Heart left ventricle (tissue), 16 donors: ENCODE measurements at regions not wholly inside any gene's neighbourhood (a gene's known extent, or its start where the extent isn't known, plus 50 kb on each side); places are given as distances from the start of the nearest gene placed in this dataset.

Source experiments
- ATAC-seq, 4 donors: fragments of 200-7000 bp; cut with Tn5 transposase; one replicate each; pipeline ENCODE4 v1.9.1; 2020 to 2022; ENCODE audit warnings: moderate library complexity in 4 of 4, mild to moderate bottlenecking in 3 of 4, moderate number of reproducible peaks in 1 of 4
- DNase-seq, 5 donors: peaks; one replicate each; pipeline ENCODE4 v3.0.0-alpha.2; 2020
- H3K27ac ChIP-seq, 12 donors: fragments of 200-600 bp; sonication (generic) in 4 of 12; one replicate each; pipeline versions ENCODE4 v1.5.0 to v1.8.0; 2016 to 2022; ENCODE audit warnings: mild to moderate bottlenecking in 2 of 12
- H3K27me3 ChIP-seq, 9 donors: fragments of 200-600 bp; sonication (generic) in 2 of 9; one replicate each; pipeline versions ENCODE4 v1.5.1 to v1.8.0; 2016 to 2022; ENCODE audit warnings: mild to moderate bottlenecking in 3 of 9
- H3K36me3 ChIP-seq, 9 donors: fragments of 200-600 bp; sonication (generic) in 2 of 9; one replicate each; pipeline versions ENCODE4 v1.5.0 to v1.8.0; 2018 to 2022; ENCODE audit warnings: mild to moderate bottlenecking in 2 of 9
- H3K4me1 ChIP-seq, 12 donors: fragments of 200-600 bp; sonication (generic) in 4 of 12; one replicate each; pipeline versions ENCODE4 v1.5.0 to v1.8.0; 2016 to 2022; ENCODE audit warnings: mild to moderate bottlenecking in 3 of 12
- H3K4me3 ChIP-seq, 12 donors: fragments of 200-600 bp; sonication (generic) in 4 of 12; one replicate each; pipeline versions ENCODE4 v1.5.0 to v1.8.0; 2017 to 2022; ENCODE audit warnings: mild to moderate bottlenecking in 9 of 12, moderate library complexity in 4 of 12
- H3K9me3 ChIP-seq, 12 donors: fragments of 200-600 bp; sonication (generic) in 4 of 12; one replicate each; pipeline versions ENCODE4 v1.5.0 to v1.8.0; 2016 to 2022; ENCODE audit warnings: mild to moderate bottlenecking in 1 of 12
- CTCF ChIP-seq, 12 donors: fragments of 200-600 bp; sonication (generic) in 4 of 12; IDR thresholded peaks; one replicate each; pipeline versions ENCODE4 v1.5.0 to v1.8.0; 2018 to 2022; ENCODE audit warnings: antibody characterized with exemption in 12 of 12, mild to moderate bottlenecking in 5 of 12
- POLR2A ChIP-seq, 2 donors: fragments of 450-650 bp; IDR thresholded peaks; one replicate each; pipeline ENCODE4 v1.6.1; 2017; ENCODE audit warnings: antibody characterized with exemption in 2 of 2, mild to moderate bottlenecking in 2 of 2, moderate library complexity in 2 of 2
- WGBS, 4 donors: extraction: QIAGEN DNeasy Blood & Tissue Kit in 2 of 4; methylation state at CpG; one replicate each; pipeline versions ENCODE4 v1.1.5 to v1.1.7; 2013 to 2018; 5-methylcytosine and 5-hydroxymethylcytosine counted together
- intact Hi-C, 10 donors: fragments of 100-400 bp; cut with DNase I; formaldehyde crosslinking; loops; one replicate each; pipeline versions ENCODE4 v1.11.1 to v1.14.2; 2022
- donor health status: ischemic (EF 13 %, LVEDD 7.1; RV severe dilation, severe dysfunction).
- donor health status: healthy with polysubstance abuse.
- donor health status: DM: no; HTN: yes; CAD: no.
- donor health status: DM: no; HTN: no; CAD: no.
- donor health status: ischemic (EF 25% LVEDD 6.9; RV normal size, moderate dysfunction).
- donor health status: ischemic (EF 25% LVEDD 5.7; RV mildly dilated, moderate dysfunction).
- donor health status: healthy.
- donor health status: DM: yes; HTN: yes; CAD: no.
- donor health status: ischemic (EF 35%, LVEDD 5.7; RV mildly dilated, moderate dysfunction).
- donor health status: nonischemic (EF 11% LVEDD 7.7; RV severe dilation, severe dysfunction).
- donor health status: DM: yes; HTN: yes; CAD: no.
- donor health status: PGD.
- donor health status: ischemic (EF 29% LVEDD 5.4; RV normal size, mild dysfunction).
- donor health status: nonischemic (EF 23%, LVEDD 6.1; RV moderate dilation, normal function).

GRCh38 chr3:30258426-30259392 is 347.7 kb upstream of the TGFBR2 start:
- Histone ChIP-seq H3K27me3 (no peaks in the 10 kb centered on the region), H3K4me1 (peaks cover 0 to 26% (median 0%) of the 10 kb centered on the region in 12 donors), H3K27ac (no peak overlapping the region), H3K9me3 (no peaks in the 10 kb centered on the region), H3K4me3 (no peak overlapping the region), H3K36me3 (no peaks in the 10 kb centered on the region)
- ATAC-seq (no peak), DNase-seq (no peak)
- TF ChIP-seq CTCF (IDR thresholded peaks at IDR 0.05): no peak
- no peak for TF ChIP-seq POLR2A (IDR thresholded peaks at IDR 0.05)
- WGBS, 4 donors: 75 to 83% (median 82%) methylated on average over 4 of the region's 4 CpGs
- intact Hi-C loops: no loop called here

- no peaks in the 10 kb centered on the region for H3K36me3 ChIP-seq
- H3K27ac ChIP-seq: no peak overlapping the region
- peaks cover 0 to 26% (median 0%) of the 10 kb centered on the region in 12 donors for H3K4me1 ChIP-seq
- DNase-seq: no peak
- no peaks in the 10 kb centered on the region for H3K27me3 ChIP-seq
- 98 to 100% (median 98%) methylated on average over 2 of the region's 2 CpGs for WGBS, 4 donors
- TF ChIP-seq CTCF (IDR thresholded peaks at IDR 0.05): no peak
- TF ChIP-seq POLR2A (IDR thresholded peaks at IDR 0.05): no peak
- H3K9me3 ChIP-seq: no peaks in the 10 kb centered on the region
- intact Hi-C loops: no loop called here
- ATAC-seq: no peak
- no peak overlapping the region for H3K4me3 ChIP-seq
Observed at GRCh38 chr3:30259730-30260129, 346.7 kb upstream of the TGFBR2 start.

GRCh38 chr3:30260762-30261161 is 345.6 kb upstream of the TGFBR2 start:
- H3K9me3 ChIP-seq: peaks cover 0 to 7% (median 0%) of the 10 kb centered on the region in 12 donors
- H3K36me3 ChIP-seq: no peaks in the 10 kb centered on the region
- H3K27me3 ChIP-seq: no peaks in the 10 kb centered on the region
- 50 to 70% (median 53%) methylated on average over 3 of the region's 3 CpGs for WGBS, 4 donors
- peak overlapping the region in 1 of 12 donors; percentile 23 for H3K27ac ChIP-seq
- TF ChIP-seq POLR2A (IDR thresholded peaks at IDR 0.05) (no peak), CTCF (IDR thresholded peaks at IDR 0.05) (no peak)
- peaks cover 0 to 26% (median 0%) of the 10 kb centered on the region in 12 donors for H3K4me1 ChIP-seq
- no peak for DNase-seq
- intact Hi-C loops: no loop called here
- ATAC-seq: no peak
- no peak overlapping the region for H3K4me3 ChIP-seq

GRCh38 chr3:30263238-30263924 is 343.0 kb upstream of the TGFBR2 start:
- WGBS, 4 donors: 90 to 96% (median 92%) methylated on average over 5 of the region's 5 CpGs
- TF ChIP-seq CTCF (IDR thresholded peaks at IDR 0.05) (no peak), POLR2A (IDR thresholded peaks at IDR 0.05) (no peak)
- H3K27ac ChIP-seq: no peak overlapping the region
- H3K27me3 ChIP-seq: no peaks in the 10 kb centered on the region
- H3K4me3 ChIP-seq: no peak overlapping the region
- H3K4me1 ChIP-seq: peaks cover 0 to 26% (median 0%) of the 10 kb centered on the region in 12 donors
- no peak for DNase-seq
- ATAC-seq: no peak
- H3K9me3 ChIP-seq: peaks cover 0 to 7% (median 0%) of the 10 kb centered on the region in 12 donors
- H3K36me3 ChIP-seq: no peaks in the 10 kb centered on the region
- intact Hi-C loops: no loop called here
